Left ventricle myocardium inferior (tissue), 1 donor: ENCODE measurements at regions not wholly inside any gene's neighbourhood (a gene's known extent, or its start where the extent isn't known, plus 50 kb on each side); places are given as distances from the start of the nearest gene placed in this dataset.

ENCODE experiments used
- DNase-seq: peaks from one replicate; pipeline ENCODE4 v3.0.0-alpha.2; 2020
- H3K27ac ChIP-seq: fragments of 200-600 bp; replicated peaks from 2 replicates; pipeline ENCODE4 v1.8.0; 2021
- H3K27me3 ChIP-seq: fragments of 200-600 bp; 2 replicates; pipeline ENCODE4 v1.8.0; 2021; ENCODE audit warnings: low read depth
- H3K36me3 ChIP-seq: fragments of 200-600 bp; 2 replicates; pipeline ENCODE4 v1.8.0; 2021
- H3K4me1 ChIP-seq: fragments of 200-600 bp; 2 replicates; pipeline ENCODE4 v1.8.0; 2021
- H3K4me3 ChIP-seq: fragments of 200-600 bp; 2 replicates; pipeline ENCODE4 v1.8.0; 2021; ENCODE audit warnings: mild to moderate bottlenecking, moderate library complexity
- H3K9me3 ChIP-seq: fragments of 200-600 bp; replicated peaks from 2 replicates; pipeline ENCODE4 v1.8.0; 2021
- intact Hi-C: fragments of 100-400 bp; cut with micrococcal nuclease; formaldehyde crosslinking; loops from one replicate; pipeline ENCODE4 v1.11.0; 2022
- TF ChIP-seq, protein P1 (sequence below): fragments of 200-600 bp; IDR thresholded peaks from 2 replicates; pipeline ENCODE4 v1.8.0; 2021; ENCODE audit warnings: antibody characterized with exemption, mild to moderate bottlenecking, borderline replicate concordance
- donor health status: DM: no; HTN: yes; CAD: no; lungs with severe emphysema.

DNA sequence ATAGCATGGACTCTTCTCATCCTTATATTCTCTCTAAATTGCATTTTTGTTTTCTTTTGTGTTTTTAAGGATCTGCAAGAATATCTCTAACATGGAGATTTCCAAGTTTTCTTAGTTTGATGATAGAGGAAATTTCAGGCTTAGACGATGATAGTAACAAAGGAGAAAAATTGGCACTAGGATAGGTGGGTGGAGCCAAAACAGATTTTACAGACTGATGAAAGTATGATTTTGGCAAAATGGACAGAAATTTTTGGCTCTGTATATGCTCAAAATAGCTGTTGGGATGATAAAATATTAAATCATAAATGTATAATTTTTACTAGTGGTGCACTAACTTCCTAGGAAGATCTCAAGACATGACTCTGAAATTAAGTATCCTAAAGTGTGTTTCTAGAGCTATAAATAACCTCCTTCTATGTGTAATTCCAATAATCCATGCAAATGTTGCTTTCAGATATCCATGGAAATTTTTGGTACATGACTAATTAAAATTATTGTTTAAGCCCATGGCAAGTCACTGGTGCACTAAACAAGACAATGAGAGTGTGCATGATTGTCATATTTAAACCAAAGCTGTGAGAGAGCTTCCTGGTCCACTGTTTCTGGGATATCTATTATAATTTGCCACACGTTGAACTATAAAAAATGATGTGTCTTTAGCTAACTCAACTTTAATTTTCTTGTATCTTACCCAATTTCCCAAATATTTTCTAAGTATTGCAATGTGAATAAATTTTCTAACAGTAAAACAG is 55.8 kb upstream of the NBEA start:
- no peak overlapping the region for H3K4me3 ChIP-seq
- peaks cover 11% of the 10 kb centered on the region for H3K4me1 ChIP-seq
- no peaks in the 10 kb centered on the region for H3K27me3 ChIP-seq
- intact Hi-C loops = no loop called here
- H3K36me3 ChIP-seq = no peaks in the 10 kb centered on the region
- H3K9me3 ChIP-seq = no peaks in the 10 kb centered on the region
- TF ChIP-seq, protein P1, sequence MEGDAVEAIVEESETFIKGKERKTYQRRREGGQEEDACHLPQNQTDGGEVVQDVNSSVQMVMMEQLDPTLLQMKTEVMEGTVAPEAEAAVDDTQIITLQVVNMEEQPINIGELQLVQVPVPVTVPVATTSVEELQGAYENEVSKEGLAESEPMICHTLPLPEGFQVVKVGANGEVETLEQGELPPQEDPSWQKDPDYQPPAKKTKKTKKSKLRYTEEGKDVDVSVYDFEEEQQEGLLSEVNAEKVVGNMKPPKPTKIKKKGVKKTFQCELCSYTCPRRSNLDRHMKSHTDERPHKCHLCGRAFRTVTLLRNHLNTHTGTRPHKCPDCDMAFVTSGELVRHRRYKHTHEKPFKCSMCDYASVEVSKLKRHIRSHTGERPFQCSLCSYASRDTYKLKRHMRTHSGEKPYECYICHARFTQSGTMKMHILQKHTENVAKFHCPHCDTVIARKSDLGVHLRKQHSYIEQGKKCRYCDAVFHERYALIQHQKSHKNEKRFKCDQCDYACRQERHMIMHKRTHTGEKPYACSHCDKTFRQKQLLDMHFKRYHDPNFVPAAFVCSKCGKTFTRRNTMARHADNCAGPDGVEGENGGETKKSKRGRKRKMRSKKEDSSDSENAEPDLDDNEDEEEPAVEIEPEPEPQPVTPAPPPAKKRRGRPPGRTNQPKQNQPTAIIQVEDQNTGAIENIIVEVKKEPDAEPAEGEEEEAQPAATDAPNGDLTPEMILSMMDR = no peak
- peak overlapping the region; percentile 51 for H3K27ac ChIP-seq
- DNase-seq = no peak

DNA sequence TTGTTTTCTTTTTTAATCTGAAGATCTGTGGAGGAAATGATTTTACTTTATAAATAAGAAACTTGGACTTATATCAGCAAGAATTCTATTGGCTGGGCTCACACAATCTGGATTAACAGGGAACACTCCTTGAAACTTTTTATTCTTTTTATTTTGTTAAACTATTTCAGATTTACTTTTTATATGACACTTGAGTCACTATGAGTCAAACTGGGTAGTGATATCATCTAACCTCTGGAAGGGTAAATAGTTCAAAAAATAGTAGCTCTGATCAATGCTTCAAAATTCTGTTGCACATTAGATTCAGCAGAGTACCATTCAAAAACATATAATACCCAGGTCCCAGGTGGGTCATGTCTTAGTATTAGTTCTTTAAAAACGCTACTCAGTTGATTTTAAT is 55.1 kb upstream of the NBEA start:
- Histone ChIP-seq H3K9me3 (no peaks in the 10 kb centered on the region), H3K4me1 (peaks cover 11% of the 10 kb centered on the region), H3K27me3 (no peaks in the 10 kb centered on the region), H3K4me3 (no peak overlapping the region), H3K36me3 (no peaks in the 10 kb centered on the region), H3K27ac (no peak overlapping the region)
- TF ChIP-seq, protein P1 = no peak
- intact Hi-C loops = no loop called here
- DNase-seq = no peak
